ENCODE measurements at regions not wholly inside any gene's neighbourhood (a gene's known extent, or its start where the extent isn't known, plus 50 kb on each side); places are given as distances from the start of the nearest gene placed in this dataset.

GRCh38 chr21:32842146-32842545 lies 70.6 kb upstream of the PAXBP1 start:
- TF ChIP-seq CTCF (IDR thresholded peaks at IDR 0.05) (no peak), POLR2A (IDR thresholded peaks at IDR 0.05) (no peak)

All from Peyer's patch (tissue), 4 donors.